ENCODE measurements at regions not wholly inside any gene's neighbourhood (a gene's known extent, or its start where the extent isn't known, plus 50 kb on each side); places are given as distances from the start of the nearest gene placed in this dataset.

GRCh38 chr6:11876934-11877433 is 98.4 kb upstream of the ADTRP start:
- POLR2A ChIA-PET, result no interaction called here
- DNase-seq, result no peak
- WGBS (ENCODE audit: insufficient coverage), result 89% methylated on average over 8 of the region's 10 CpGs

DNA sequence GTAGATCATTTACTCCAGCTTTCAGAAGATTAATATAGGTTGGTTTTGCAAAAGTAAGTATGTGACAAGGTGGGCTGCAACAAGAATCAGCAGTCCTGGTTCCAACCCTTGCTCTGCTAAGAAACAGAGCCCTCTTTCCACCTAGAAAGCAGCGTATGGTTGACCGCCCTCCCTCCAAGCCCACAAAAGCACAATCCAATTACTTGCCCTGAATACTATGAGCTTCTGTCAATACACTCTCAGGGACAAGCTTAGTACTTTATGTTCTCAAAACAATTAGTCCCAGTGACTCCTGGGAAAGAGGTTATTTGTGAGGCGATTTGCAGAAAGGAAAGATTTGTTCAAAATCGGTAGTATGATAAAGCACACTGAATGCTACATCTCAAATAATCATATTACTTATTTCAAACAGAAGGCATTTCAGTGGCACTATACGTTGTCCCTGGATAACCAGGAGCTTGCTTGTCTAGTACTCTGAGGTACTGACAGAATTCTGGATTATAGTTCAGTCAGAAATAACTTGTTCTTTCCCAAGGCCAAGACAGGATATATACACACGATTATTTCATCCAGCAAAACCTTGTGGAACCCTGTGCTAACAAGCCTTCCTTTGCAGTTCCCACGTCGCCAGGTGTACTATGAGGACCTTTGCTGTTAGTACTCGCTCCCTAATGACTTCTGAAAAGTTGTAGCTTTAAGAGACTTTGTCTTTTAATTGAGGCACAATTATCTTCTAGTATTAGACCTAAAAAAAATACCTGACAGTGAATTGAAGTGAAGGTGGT is 96.9 kb upstream of the ADTRP start:
- no peak overlapping the region for H3K27ac Mint-ChIP-seq
- H3K4me1 Mint-ChIP-seq, result peaks cover 0 to 4% (median 0%) of the 10 kb centered on the region in 3 donors
- H3K4me3 ChIP-seq (ENCODE audit: control insufficient read depth in 1 of 2, extremely low read depth in 1 of 2, low read length in 1 of 2), result no peak overlapping the region
- DNase-seq, result no peak
- no peaks in the 10 kb centered on the region for H3K36me3 ChIP-seq (ENCODE audit: control insufficient read depth in 2 of 2, extremely low read depth in 1 of 2, insufficient read depth in 1 of 2, low read length in 1 of 2)
- WGBS (ENCODE audit: insufficient coverage), result 100% methylated on average over 2 of the region's 9 CpGs
- ChIA-PET POLR2A (no interaction called here), CTCF (no interaction called here)
- H3K4me1 ChIP-seq (ENCODE audit: control insufficient read depth in 1 of 2, extremely low read depth in 1 of 2, insufficient read depth in 2 of 2, low read length in 2 of 2), result no peaks in the 10 kb centered on the region
- no peaks in the 10 kb centered on the region for H3K9me3 ChIP-seq
- H3K9me3 Mint-ChIP-seq, result peaks cover 0 to 10% (median 6%) of the 10 kb centered on the region in 3 donors
- no peaks in the 10 kb centered on the region for H3K27me3 Mint-ChIP-seq
- H3K4me3 Mint-ChIP-seq, result no peak overlapping the region
- no peak for ATAC-seq (replicated peaks in 1 of 4)
- no peak overlapping the region for H3K27ac ChIP-seq (ENCODE audit: low read length)
- H3K36me3 Mint-ChIP-seq, result no peaks in the 10 kb centered on the region
- no peaks in the 10 kb centered on the region for H3K27me3 ChIP-seq (replicated peaks in 1 of 2; ENCODE audit: control insufficient read depth in 2 of 2, extremely low read depth in 1 of 2, insufficient read depth in 2 of 2, low read length in 1 of 2)

More at GRCh38 chr6:11876934-11877433, 98.4 kb upstream of the ADTRP start:
- Mint-ChIP-seq H3K27ac (no peak overlapping the region), H3K36me3 (no peaks in the 10 kb centered on the region), H3K9me3 (peaks cover under 1 to 10% (median 6%) of the 10 kb centered on the region in 3 donors), H3K27me3 (peaks cover 0 to 3% of the 10 kb centered on the region in 2 donors), H3K4me1 (peaks cover 0 to 4% (median 0%) of the 10 kb centered on the region in 3 donors), H3K4me3 (no peak overlapping the region)
- no peaks in the 10 kb centered on the region for H3K36me3 ChIP-seq (ENCODE audit: control insufficient read depth in 2 of 2, extremely low read depth in 1 of 2, insufficient read depth in 1 of 2, low read length in 1 of 2)
- H3K9me3 ChIP-seq, result no peaks in the 10 kb centered on the region
- CTCF ChIA-PET, result no interaction called here
- no peak for ATAC-seq (replicated peaks in 1 of 4)
- H3K4me3 ChIP-seq (ENCODE audit: control insufficient read depth in 1 of 2, extremely low read depth in 1 of 2, low read length in 1 of 2), result no peak overlapping the region
- H3K27ac ChIP-seq (ENCODE audit: low read length), result no peak overlapping the region
- H3K27me3 ChIP-seq (replicated peaks in 1 of 2; ENCODE audit: control insufficient read depth in 2 of 2, extremely low read depth in 1 of 2, insufficient read depth in 2 of 2, low read length in 1 of 2), result no peaks in the 10 kb centered on the region
- H3K4me1 ChIP-seq (ENCODE audit: control insufficient read depth in 1 of 2, extremely low read depth in 1 of 2, insufficient read depth in 2 of 2, low read length in 2 of 2), result no peaks in the 10 kb centered on the region

- WGBS (ENCODE audit: insufficient coverage), result 100% methylated on average over 3 of the region's 8 CpGs
- ChIA-PET POLR2A (no interaction called here), CTCF (no interaction called here)
- Mint-ChIP-seq H3K27ac (no peak overlapping the region), H3K4me1 (no peaks in the 10 kb centered on the region), H3K4me3 (no peak overlapping the region), H3K27me3 (no peaks in the 10 kb centered on the region), H3K36me3 (no peaks in the 10 kb centered on the region), H3K9me3 (peaks cover 0 to 4% (median 0%) of the 10 kb centered on the region in 3 donors)
- DNase-seq (no peak), ATAC-seq (replicated peaks in 1 of 4) (no peak)
- H3K27ac ChIP-seq (ENCODE audit: low read length), result no peak overlapping the region
- no peaks in the 10 kb centered on the region for H3K36me3 ChIP-seq (ENCODE audit: control insufficient read depth in 2 of 2, extremely low read depth in 1 of 2, insufficient read depth in 1 of 2, low read length in 1 of 2)
- H3K4me1 ChIP-seq (ENCODE audit: control insufficient read depth in 1 of 2, extremely low read depth in 1 of 2, insufficient read depth in 2 of 2, low read length in 2 of 2), result no peaks in the 10 kb centered on the region
- no peaks in the 10 kb centered on the region for H3K27me3 ChIP-seq (replicated peaks in 1 of 2; ENCODE audit: control insufficient read depth in 2 of 2, extremely low read depth in 1 of 2, insufficient read depth in 2 of 2, low read length in 1 of 2)
- H3K9me3 ChIP-seq, result no peaks in the 10 kb centered on the region
- no peak overlapping the region for H3K4me3 ChIP-seq (ENCODE audit: control insufficient read depth in 1 of 2, extremely low read depth in 1 of 2, low read length in 1 of 2)
These were observed 91.2 kb upstream of the ADTRP start for GRCh38 chr6:11869672-11870340.

DNA sequence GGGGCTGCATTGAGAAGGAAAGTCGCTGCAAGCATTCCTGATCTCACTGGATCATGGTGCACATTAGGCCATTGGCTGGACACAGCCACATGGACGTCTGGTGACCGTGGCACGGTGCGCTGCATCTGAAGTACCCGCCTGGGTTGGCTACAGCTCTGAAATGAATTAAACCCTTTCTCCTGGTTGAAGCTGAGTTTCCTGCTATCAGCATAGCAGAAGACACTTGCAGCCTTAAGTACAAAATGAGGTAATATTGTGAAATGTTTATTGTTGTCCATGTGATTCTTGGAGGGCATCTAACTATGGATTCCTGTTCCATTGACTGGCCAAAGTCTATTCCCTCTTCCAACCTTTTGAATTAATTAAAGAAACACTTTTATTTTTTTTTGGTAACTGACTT is 89.8 kb upstream of the ADTRP start:
- CTCF ChIA-PET, result no interaction called here

GRCh38 chr6:11865680-11866300 is 87.2 kb upstream of the ADTRP start:
- ChIA-PET POLR2A (no interaction called here), CTCF (no interaction called here)
- H3K27ac ChIP-seq (ENCODE audit: low read length), result no peak overlapping the region
- DNase-seq (no peak), ATAC-seq (replicated peaks in 1 of 4) (no peak)
- H3K4me3 ChIP-seq (ENCODE audit: control insufficient read depth in 1 of 2, extremely low read depth in 1 of 2, low read length in 1 of 2), result no peak overlapping the region
- no peaks in the 10 kb centered on the region for H3K36me3 ChIP-seq (ENCODE audit: control insufficient read depth in 2 of 2, extremely low read depth in 1 of 2, insufficient read depth in 1 of 2, low read length in 1 of 2)
- no peaks in the 10 kb centered on the region for H3K4me1 ChIP-seq (ENCODE audit: control insufficient read depth in 1 of 2, extremely low read depth in 1 of 2, insufficient read depth in 2 of 2, low read length in 2 of 2)
- no peaks in the 10 kb centered on the region for H3K9me3 ChIP-seq
- Mint-ChIP-seq H3K27ac (no peak overlapping the region), H3K9me3 (peaks cover 0 to 9% (median 4%) of the 10 kb centered on the region in 3 donors), H3K36me3 (no peaks in the 10 kb centered on the region), H3K4me3 (no peak overlapping the region), H3K27me3 (no peaks in the 10 kb centered on the region), H3K4me1 (no peaks in the 10 kb centered on the region)
- no peaks in the 10 kb centered on the region for H3K27me3 ChIP-seq (replicated peaks in 1 of 2; ENCODE audit: control insufficient read depth in 2 of 2, extremely low read depth in 1 of 2, insufficient read depth in 2 of 2, low read length in 1 of 2)
- WGBS (ENCODE audit: insufficient coverage), result 100% methylated on average over 4 of the region's 8 CpGs

More for the DNA sequence above, 89.8 kb upstream of the ADTRP start:
- no peak for ATAC-seq (replicated peaks in 1 of 4)
- peaks cover 4 to 9% (median 4%) of the 10 kb centered on the region in 3 donors for H3K9me3 Mint-ChIP-seq
- H3K4me3 Mint-ChIP-seq, result no peak overlapping the region
- Histone ChIP-seq H3K36me3 (ENCODE audit: control insufficient read depth in 2 of 2, extremely low read depth in 1 of 2, insufficient read depth in 1 of 2, low read length in 1 of 2) (no peaks in the 10 kb centered on the region), H3K4me3 (ENCODE audit: control insufficient read depth in 1 of 2, extremely low read depth in 1 of 2, low read length in 1 of 2) (no peak overlapping the region), H3K27me3 (replicated peaks in 1 of 2; ENCODE audit: control insufficient read depth in 2 of 2, extremely low read depth in 1 of 2, insufficient read depth in 2 of 2, low read length in 1 of 2) (no peaks in the 10 kb centered on the region), H3K9me3 (no peaks in the 10 kb centered on the region), H3K4me1 (ENCODE audit: control insufficient read depth in 1 of 2, extremely low read depth in 1 of 2, insufficient read depth in 2 of 2, low read length in 2 of 2) (no peaks in the 10 kb centered on the region), H3K27ac (ENCODE audit: low read length) (no peak overlapping the region)
- H3K27ac Mint-ChIP-seq, result no peak overlapping the region
- H3K27me3 Mint-ChIP-seq, result no peaks in the 10 kb centered on the region
- no peak for DNase-seq
- 42% methylated on average over 1 of the region's 6 CpGs for WGBS (ENCODE audit: insufficient coverage)
- H3K4me1 Mint-ChIP-seq, result no peaks in the 10 kb centered on the region
- no peaks in the 10 kb centered on the region for H3K36me3 Mint-ChIP-seq
- POLR2A ChIA-PET, result no interaction called here

- DNase-seq, result no peak
- H3K4me1 ChIP-seq (ENCODE audit: control insufficient read depth in 1 of 2, extremely low read depth in 1 of 2, insufficient read depth in 2 of 2, low read length in 2 of 2), result no peaks in the 10 kb centered on the region
- no peaks in the 10 kb centered on the region for H3K4me1 Mint-ChIP-seq
- CTCF ChIA-PET, result no interaction called here
- H3K27ac Mint-ChIP-seq, result no peak overlapping the region
- no peaks in the 10 kb centered on the region for H3K9me3 ChIP-seq
- peaks cover 0 to under 1% (median 0%) of the 10 kb centered on the region in 3 donors for H3K9me3 Mint-ChIP-seq
- no peaks in the 10 kb centered on the region for H3K36me3 ChIP-seq (ENCODE audit: control insufficient read depth in 2 of 2, extremely low read depth in 1 of 2, insufficient read depth in 1 of 2, low read length in 1 of 2)
- H3K36me3 Mint-ChIP-seq, result no peaks in the 10 kb centered on the region
- no peak overlapping the region for H3K27ac ChIP-seq (ENCODE audit: low read length)
- no peaks in the 10 kb centered on the region for H3K27me3 ChIP-seq (replicated peaks in 1 of 2; ENCODE audit: control insufficient read depth in 2 of 2, extremely low read depth in 1 of 2, insufficient read depth in 2 of 2, low read length in 1 of 2)
- POLR2A ChIA-PET, result interaction anchor here in 1 of 2 donors (0.7 kb wide), 1 partner anchor 166 kb away, joined by 3 read pairs; no protein-coding TSS in a partner anchor
- no peak overlapping the region for H3K4me3 Mint-ChIP-seq
- H3K27me3 Mint-ChIP-seq, result no peaks in the 10 kb centered on the region
- no peak for ATAC-seq (replicated peaks in 1 of 4)
- H3K4me3 ChIP-seq (ENCODE audit: control insufficient read depth in 1 of 2, extremely low read depth in 1 of 2, low read length in 1 of 2), result no peak overlapping the region
These were observed 79.8 kb upstream of the ADTRP start for GRCh38 chr6:11858439-11858838.

All from T-cell (primary cell).